ENCODE measurements at regions not wholly inside any gene's neighbourhood (a gene's known extent, or its start where the extent isn't known, plus 50 kb on each side); places are given as distances from the start of the nearest gene placed in this dataset.
"Not testable (repeated sequence)": the region's sequence is repeated elsewhere in the genome, so short reads cannot be mapped to it uniquely, and the experiment has no call there.

DNA sequence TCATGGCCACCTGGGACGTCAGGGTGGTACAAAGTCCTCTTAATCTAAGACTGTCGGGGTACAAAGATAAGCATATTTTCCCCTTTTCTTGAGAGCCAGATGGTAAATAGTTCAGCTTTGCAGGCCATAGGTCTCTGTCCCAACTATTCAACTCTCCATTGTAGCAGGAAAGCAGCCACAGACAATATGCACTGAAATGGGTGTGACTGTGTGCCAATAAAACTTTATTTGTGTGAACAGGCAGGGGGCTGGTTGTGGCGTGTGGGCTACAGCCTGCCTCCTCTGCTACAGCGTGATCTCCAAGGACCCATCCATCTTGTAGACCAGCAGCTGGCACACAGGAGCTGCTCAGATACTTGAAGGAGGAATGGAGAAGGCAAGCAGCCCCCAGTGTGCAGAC is 73.2 kb upstream of the CLEC6A start:
- TF ChIP-seq, protein P1, sequence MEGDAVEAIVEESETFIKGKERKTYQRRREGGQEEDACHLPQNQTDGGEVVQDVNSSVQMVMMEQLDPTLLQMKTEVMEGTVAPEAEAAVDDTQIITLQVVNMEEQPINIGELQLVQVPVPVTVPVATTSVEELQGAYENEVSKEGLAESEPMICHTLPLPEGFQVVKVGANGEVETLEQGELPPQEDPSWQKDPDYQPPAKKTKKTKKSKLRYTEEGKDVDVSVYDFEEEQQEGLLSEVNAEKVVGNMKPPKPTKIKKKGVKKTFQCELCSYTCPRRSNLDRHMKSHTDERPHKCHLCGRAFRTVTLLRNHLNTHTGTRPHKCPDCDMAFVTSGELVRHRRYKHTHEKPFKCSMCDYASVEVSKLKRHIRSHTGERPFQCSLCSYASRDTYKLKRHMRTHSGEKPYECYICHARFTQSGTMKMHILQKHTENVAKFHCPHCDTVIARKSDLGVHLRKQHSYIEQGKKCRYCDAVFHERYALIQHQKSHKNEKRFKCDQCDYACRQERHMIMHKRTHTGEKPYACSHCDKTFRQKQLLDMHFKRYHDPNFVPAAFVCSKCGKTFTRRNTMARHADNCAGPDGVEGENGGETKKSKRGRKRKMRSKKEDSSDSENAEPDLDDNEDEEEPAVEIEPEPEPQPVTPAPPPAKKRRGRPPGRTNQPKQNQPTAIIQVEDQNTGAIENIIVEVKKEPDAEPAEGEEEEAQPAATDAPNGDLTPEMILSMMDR (IDR thresholded peaks at IDR 0.05) = not testable (repeated sequence)
- TF ChIP-seq EZH2 (IDR thresholded peaks at IDR 0.05) = not testable (repeated sequence)

Measured in neural progenitor cell (in vitro differentiated cells).